Esophagus muscularis mucosa (tissue), 2 donors: ENCODE measurements at regions not wholly inside any gene's neighbourhood (a gene's known extent, or its start where the extent isn't known, plus 50 kb on each side); places are given as distances from the start of the nearest gene placed in this dataset.

Source experiments
- POLR2A ChIP-seq: fragments of 450-650 bp; IDR thresholded peaks from one replicate; pipeline ENCODE4 v1.6.1; 2017; ENCODE audit warnings: antibody characterized with exemption, moderate library complexity, mild to moderate bottlenecking, low read depth
- POLR2AphosphoS5 ChIP-seq, 2 donors: sonication (generic); formaldehyde crosslinking; IDR thresholded peaks; one replicate each; pipeline ENCODE4 v1.6.1; 2017; ENCODE audit warnings: antibody characterized with exemption in 2 of 2

- TF ChIP-seq POLR2AphosphoS5 (IDR thresholded peaks at IDR 0.05) (no peak), POLR2A (no peak)
Observed at GRCh38 chr6:87995461-87995860, 52.2 kb upstream of the SPACA1 start.
